ENCODE measurements at regions not wholly inside any gene's neighbourhood (a gene's known extent, or its start where the extent isn't known, plus 50 kb on each side); places are given as distances from the start of the nearest gene placed in this dataset.

DNA sequence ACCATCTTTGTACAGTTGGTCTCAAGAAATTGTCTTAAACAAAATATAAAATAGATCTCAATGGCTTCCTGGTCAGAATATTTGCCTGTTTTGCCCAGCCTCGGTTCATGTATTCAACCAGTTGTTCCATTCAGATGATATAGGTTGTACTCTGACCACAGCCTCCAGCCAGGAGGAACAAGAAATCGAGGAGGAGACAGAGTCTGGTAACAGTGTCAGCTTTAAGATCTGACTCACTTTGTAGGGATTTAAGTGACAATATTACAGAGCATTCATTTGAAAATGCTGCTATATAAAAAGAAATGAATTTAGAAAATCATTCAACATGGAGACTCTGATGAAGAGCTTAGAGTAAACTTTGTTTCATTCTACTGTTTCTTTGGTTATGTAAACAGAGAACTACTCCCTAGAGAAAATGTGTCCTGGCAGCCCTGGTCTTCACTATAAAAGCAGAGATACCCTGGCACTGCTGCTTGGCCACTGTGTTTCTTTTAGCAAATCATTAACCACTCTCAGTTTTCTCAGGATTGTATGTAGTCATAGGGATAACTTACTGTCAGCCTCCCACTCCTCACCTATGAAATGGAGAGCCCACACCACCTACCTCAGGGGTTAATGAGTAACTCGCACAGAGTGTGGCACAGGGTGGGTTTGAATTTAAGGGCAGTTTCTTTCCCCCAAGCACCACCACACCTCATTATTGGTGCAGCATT lies 53.5 kb downstream of the PAGE2 start:
- DNase-seq (ENCODE audit: low read depth, low spot score): no peak
- TF ChIP-seq, protein P1, sequence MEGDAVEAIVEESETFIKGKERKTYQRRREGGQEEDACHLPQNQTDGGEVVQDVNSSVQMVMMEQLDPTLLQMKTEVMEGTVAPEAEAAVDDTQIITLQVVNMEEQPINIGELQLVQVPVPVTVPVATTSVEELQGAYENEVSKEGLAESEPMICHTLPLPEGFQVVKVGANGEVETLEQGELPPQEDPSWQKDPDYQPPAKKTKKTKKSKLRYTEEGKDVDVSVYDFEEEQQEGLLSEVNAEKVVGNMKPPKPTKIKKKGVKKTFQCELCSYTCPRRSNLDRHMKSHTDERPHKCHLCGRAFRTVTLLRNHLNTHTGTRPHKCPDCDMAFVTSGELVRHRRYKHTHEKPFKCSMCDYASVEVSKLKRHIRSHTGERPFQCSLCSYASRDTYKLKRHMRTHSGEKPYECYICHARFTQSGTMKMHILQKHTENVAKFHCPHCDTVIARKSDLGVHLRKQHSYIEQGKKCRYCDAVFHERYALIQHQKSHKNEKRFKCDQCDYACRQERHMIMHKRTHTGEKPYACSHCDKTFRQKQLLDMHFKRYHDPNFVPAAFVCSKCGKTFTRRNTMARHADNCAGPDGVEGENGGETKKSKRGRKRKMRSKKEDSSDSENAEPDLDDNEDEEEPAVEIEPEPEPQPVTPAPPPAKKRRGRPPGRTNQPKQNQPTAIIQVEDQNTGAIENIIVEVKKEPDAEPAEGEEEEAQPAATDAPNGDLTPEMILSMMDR (IDR thresholded peaks at IDR 0.05; ENCODE audit: low read depth, low read length): no peak
- no peak overlapping the region for H3K4me3 ChIP-seq (ENCODE audit: low read depth, low read length)
- in situ Hi-C loops (cut with HindIII; ENCODE audit: low sequenced_read_pairs): no loop called here

DNA sequence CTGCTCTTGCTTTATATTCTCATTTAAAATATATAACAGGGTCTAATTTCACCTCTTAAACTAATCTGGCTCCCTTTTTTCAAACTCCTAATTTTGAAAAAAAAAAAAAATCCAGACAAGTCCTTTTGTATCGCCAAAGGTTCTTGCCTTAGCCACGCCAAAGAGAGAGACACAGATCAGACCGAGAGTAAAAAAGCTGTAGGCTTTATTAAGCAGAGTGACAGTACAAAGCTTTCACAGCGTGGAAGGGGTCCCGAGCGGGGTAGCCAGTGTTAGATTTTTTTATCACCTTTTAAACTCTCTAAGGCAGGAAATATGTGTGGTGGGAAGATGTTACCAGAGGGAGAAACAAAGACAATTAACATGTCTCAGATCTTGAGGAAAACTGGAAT lies 54.1 kb downstream of the PAGE2 start:
- in situ Hi-C loops (cut with HindIII; ENCODE audit: low sequenced_read_pairs): no loop called here

DNA sequence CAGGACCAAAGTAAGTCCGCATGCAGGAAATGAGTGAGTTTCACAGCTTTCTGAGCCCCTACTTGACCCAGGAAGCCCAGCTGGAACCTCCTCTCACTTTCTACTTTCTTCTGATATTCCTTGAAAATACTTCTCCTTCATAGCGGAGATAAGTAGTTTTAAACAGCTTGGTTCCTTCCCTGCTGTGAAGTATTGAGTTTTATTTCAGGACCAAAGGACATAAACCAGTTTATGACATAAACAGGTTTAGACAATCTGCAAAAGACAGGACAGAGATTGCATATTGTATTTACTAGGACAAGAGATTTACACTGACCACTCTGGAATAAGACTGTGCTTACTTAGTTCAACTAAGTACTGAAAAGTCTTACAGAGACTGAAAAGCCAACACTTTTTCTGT lies 54.8 kb downstream of the PAGE2 start:
- H3K4me3 ChIP-seq (ENCODE audit: low read depth, low read length): no peak overlapping the region
- in situ Hi-C loops (cut with HindIII; ENCODE audit: low sequenced_read_pairs): no loop called here
- TF ChIP-seq, protein P1 (IDR thresholded peaks at IDR 0.05; ENCODE audit: low read depth, low read length): no peak
- peak; percentile 3 for DNase-seq (ENCODE audit: low read depth, low spot score)

More for the DNA sequence above, 54.1 kb downstream of the PAGE2 start:
- TF ChIP-seq, protein P1 (IDR thresholded peaks at IDR 0.05; ENCODE audit: low read depth, low read length): no peak
- no peak for DNase-seq (ENCODE audit: low read depth, low spot score)
- no peak overlapping the region for H3K4me3 ChIP-seq (ENCODE audit: low read depth, low read length)

DNA sequence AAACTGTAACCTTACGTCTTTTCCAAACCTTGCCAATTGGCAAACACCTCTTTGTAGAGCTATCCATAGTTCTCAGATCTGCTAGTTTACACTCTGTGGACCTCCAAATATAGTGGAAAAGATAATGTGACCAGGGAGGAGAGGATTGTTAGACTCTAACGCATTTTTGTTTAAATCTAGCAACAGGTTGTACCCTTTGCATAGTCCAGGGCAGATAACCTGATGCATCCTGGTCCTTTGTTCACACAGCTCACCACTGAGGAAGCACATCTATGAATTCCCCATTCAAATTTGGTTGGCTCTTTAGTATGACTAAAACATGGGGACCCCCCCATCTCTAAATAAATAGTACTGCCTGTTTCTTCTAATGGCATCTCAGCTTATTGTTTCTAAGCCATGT lies 55.9 kb downstream of the PAGE2 start:
- TF ChIP-seq, protein P1 (IDR thresholded peaks at IDR 0.05; ENCODE audit: low read depth, low read length): no peak
- in situ Hi-C loops (cut with HindIII; ENCODE audit: low sequenced_read_pairs): no loop called here
- H3K4me3 ChIP-seq (ENCODE audit: low read depth, low read length): no peak overlapping the region
- no peak for DNase-seq (ENCODE audit: low read depth, low spot score)

DNA sequence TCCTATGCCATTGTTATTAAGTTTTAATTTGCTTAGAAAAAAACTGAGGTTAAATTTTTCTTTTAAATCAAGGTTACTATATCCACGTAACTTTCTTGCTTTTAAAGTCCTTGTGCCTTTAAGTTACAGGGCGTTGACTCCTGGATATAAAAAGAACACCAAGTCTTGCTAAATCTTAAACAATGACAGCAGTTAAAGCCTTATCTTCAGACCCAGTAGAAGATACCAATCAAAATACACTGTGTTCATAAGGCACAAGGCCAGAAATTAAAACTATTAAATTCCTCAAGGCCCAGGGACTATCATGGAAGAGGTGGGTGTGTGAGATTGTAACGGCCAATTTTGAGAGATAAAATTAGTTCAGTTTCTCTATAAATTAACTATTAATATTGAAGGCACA lies 60.4 kb downstream of the PAGE2 start:
- in situ Hi-C loops (cut with HindIII; ENCODE audit: low sequenced_read_pairs): no loop called here
- TF ChIP-seq, protein P1 (IDR thresholded peaks at IDR 0.05; ENCODE audit: low read depth, low read length): no peak
- DNase-seq (ENCODE audit: low read depth, low spot score): no peak
- no peak overlapping the region for H3K4me3 ChIP-seq (ENCODE audit: low read depth, low read length)

DNA sequence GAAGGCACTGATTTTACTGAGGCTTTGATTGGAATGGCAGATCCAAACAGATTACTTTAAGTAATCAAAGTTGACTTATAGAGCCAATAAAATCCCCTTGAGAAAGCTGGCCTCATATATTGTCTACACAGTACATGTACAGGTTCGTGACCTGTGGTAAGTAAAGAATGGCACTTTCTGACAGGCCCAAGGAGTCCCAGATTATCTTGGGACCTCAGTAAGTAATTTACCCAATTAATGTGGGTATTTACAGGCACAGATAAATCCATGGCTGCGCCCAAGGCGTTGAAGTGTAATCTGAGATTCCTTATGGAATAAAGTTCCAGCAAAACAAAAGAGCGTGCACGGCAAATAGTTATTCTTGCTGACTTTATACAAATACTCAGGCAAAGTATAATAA lies 62.4 kb downstream of the PAGE2 start:
- TF ChIP-seq, protein P1 (IDR thresholded peaks at IDR 0.05; ENCODE audit: low read depth, low read length): no peak
- DNase-seq (ENCODE audit: low read depth, low spot score): no peak
- H3K4me3 ChIP-seq (ENCODE audit: low read depth, low read length): no peak overlapping the region
- in situ Hi-C loops (cut with HindIII; ENCODE audit: low sequenced_read_pairs): no loop called here
